GM18909 (cell line): ENCODE measurements at regions not wholly inside any gene's neighbourhood (a gene's known extent, or its start where the extent isn't known, plus 50 kb on each side); places are given as distances from the start of the nearest gene placed in this dataset.
"Not testable (repeated sequence)": the region's sequence is repeated elsewhere in the genome, so short reads cannot be mapped to it uniquely, and the experiment has no call there.

Source experiments
- ATAC-seq: cut with Tn5 transposase; IDR thresholded peaks from one replicate; pipeline ENCODE4 v1.9.1; 2021; ENCODE audit warnings: mild to moderate bottlenecking; ENCODE audit not compliant: unreplicated experiment, poor library complexity

GRCh38 chr19:29154163-29154562, 58.8 kb downstream of the UQCRFS1 start:
- no peak for ATAC-seq

- ATAC-seq = no peak
Measured at GRCh38 chr19:29145756-29146155, 67.2 kb downstream of the UQCRFS1 start.

- ATAC-seq = no peak
Measured at GRCh38 chr19:29143183-29143582, 69.8 kb downstream of the UQCRFS1 start.

- ATAC-seq = no peak
Measured at GRCh38 chr19:29139227-29139626, 73.7 kb downstream of the UQCRFS1 start.

- not testable (repeated sequence) for ATAC-seq
Measured at GRCh38 chr19:29138206-29138605, 74.7 kb downstream of the UQCRFS1 start.

- ATAC-seq = no peak
Measured at GRCh38 chr19:29131456-29131855, 81.5 kb downstream of the UQCRFS1 start.

GRCh38 chr19:29129148-29129547, 83.8 kb downstream of the UQCRFS1 start:
- ATAC-seq = no peak

- no peak for ATAC-seq
Measured at GRCh38 chr19:29128203-29128602, 84.7 kb downstream of the UQCRFS1 start.

- ATAC-seq = no peak
Measured at GRCh38 chr19:29122185-29122584, 90.8 kb downstream of the UQCRFS1 start.

- ATAC-seq = no peak
Measured at GRCh38 chr19:29121684-29122083, 91.3 kb downstream of the UQCRFS1 start.

- ATAC-seq = no peak
Measured at GRCh38 chr19:29120466-29120865, 92.5 kb downstream of the UQCRFS1 start.

- ATAC-seq = no peak
Measured at GRCh38 chr19:29119590-29119989, 93.4 kb downstream of the UQCRFS1 start.

GRCh38 chr19:29118389-29118788, 94.6 kb downstream of the UQCRFS1 start:
- ATAC-seq = no peak

- ATAC-seq = no peak
Measured at GRCh38 chr19:29117926-29118325, 95.0 kb downstream of the UQCRFS1 start.

GRCh38 chr19:29115181-29115580, 97.8 kb downstream of the UQCRFS1 start:
- no peak for ATAC-seq

GRCh38 chr19:29113838-29114237, 99.1 kb downstream of the UQCRFS1 start:
- no peak for ATAC-seq

- no peak for ATAC-seq
Measured at GRCh38 chr19:29111576-29111975, 101.4 kb downstream of the UQCRFS1 start.

- ATAC-seq = no peak
Measured at GRCh38 chr19:29107831-29108230, 105.1 kb downstream of the UQCRFS1 start.

GRCh38 chr19:29106346-29106885, 106.5 kb downstream of the UQCRFS1 start:
- ATAC-seq = no peak

GRCh38 chr19:29105629-29106292, 107.2 kb downstream of the UQCRFS1 start:
- no peak for ATAC-seq

GRCh38 chr19:29104605-29105241, 108.2 kb downstream of the UQCRFS1 start:
- ATAC-seq = no peak
